ENCODE measurements at regions not wholly inside any gene's neighbourhood (a gene's known extent, or its start where the extent isn't known, plus 50 kb on each side); places are given as distances from the start of the nearest gene placed in this dataset.
"Not testable (repeated sequence)": the region's sequence is repeated elsewhere in the genome, so short reads cannot be mapped to it uniquely, and the experiment has no call there.

GRCh38 chrX:149420566-149420965 is 84.5 kb downstream of the IDS start:
- DNase-seq = not testable (repeated sequence)

GRCh38 chrX:149398027-149398426 is 107.1 kb downstream of the IDS start:
- no peak for DNase-seq

- no peak for DNase-seq
Observed at GRCh38 chrX:149392921-149393320, 112.2 kb downstream of the IDS start.

GRCh38 chrX:149383852-149384251 is 121.3 kb downstream of the IDS start:
- DNase-seq = no peak

- no peak for DNase-seq
Observed at GRCh38 chrX:149374751-149375150, 130.4 kb downstream of the IDS start.

- no peak for DNase-seq
Observed at GRCh38 chrX:149372866-149373265, 132.2 kb downstream of the IDS start.

- peak; percentile 25 for DNase-seq
Observed at GRCh38 chrX:149371986-149372385, 133.1 kb downstream of the IDS start.

- no peak for DNase-seq
Observed at GRCh38 chrX:149370097-149370496, 135.0 kb downstream of the IDS start.

GRCh38 chrX:149365552-149365951 is 139.6 kb downstream of the IDS start:
- DNase-seq = no peak

GRCh38 chrX:149365061-149365460 is 140.0 kb downstream of the IDS start:
- no peak for DNase-seq

GRCh38 chrX:149363965-149364364 is 141.1 kb downstream of the IDS start:
- no peak for DNase-seq

- DNase-seq = no peak
Observed at GRCh38 chrX:149346306-149346705, 158.8 kb downstream of the IDS start.

- no peak for DNase-seq
Observed at GRCh38 chrX:149322316-149322715, 182.8 kb downstream of the IDS start.

- peak; percentile 27 for DNase-seq
Observed at GRCh38 chrX:149313871-149314371, 191.2 kb downstream of the IDS start.

- no peak for DNase-seq
Observed at GRCh38 chrX:149312988-149313387, 192.1 kb downstream of the IDS start.

GRCh38 chrX:149312097-149312496 is 193.0 kb downstream of the IDS start:
- no peak for DNase-seq

- no peak for DNase-seq
Observed at GRCh38 chrX:149302705-149303104, 202.4 kb downstream of the IDS start.

GRCh38 chrX:149298111-149298510 is 207.0 kb downstream of the IDS start:
- no peak for DNase-seq

GRCh38 chrX:149296092-149296491 is 209.0 kb downstream of the IDS start:
- DNase-seq = no peak

- DNase-seq = peak; percentile 33
Observed at GRCh38 chrX:149286940-149287349, 218.2 kb downstream of the IDS start.

- DNase-seq = no peak
Observed at GRCh38 chrX:149284616-149285015, 220.5 kb downstream of the IDS start.

GRCh38 chrX:149283853-149284252 is 221.3 kb downstream of the IDS start:
- DNase-seq = no peak

- DNase-seq = no peak
Observed at GRCh38 chrX:149282909-149283308, 222.2 kb downstream of the IDS start.

- no peak for DNase-seq
Observed at GRCh38 chrX:149280011-149280410, 225.1 kb downstream of the IDS start.

GRCh38 chrX:149275836-149276235 is 229.3 kb downstream of the IDS start:
- DNase-seq = no peak

All from left hindlimb (tissue), 1 donor.